DOHH2 (cell line): ENCODE measurements at regions not wholly inside any gene's neighbourhood (a gene's known extent, or its start where the extent isn't known, plus 50 kb on each side); places are given as distances from the start of the nearest gene placed in this dataset.

Experiments used
- H3F3A ChIP-seq: fragments of 200-600 bp; sonication (generic), shearing (Covaris generic); 2 replicates; pipeline ENCODE4 v1.6.0; 2016; ENCODE audit warnings: antibody characterized with exemption, mild to moderate bottlenecking; ENCODE audit not compliant: control insufficient read depth, insufficient read depth
- H3K27ac ChIP-seq: fragments of 200-600 bp; sonication (generic); 2 replicates; pipeline ENCODE4 v1.5.1; 2014; ENCODE audit warnings: low read depth, mild to moderate bottlenecking, low read length, moderate library complexity
- H3K27me3 ChIP-seq: fragments of 200-600 bp; sonication (generic); 2 replicates; pipeline ENCODE4 v1.6.1; 2014; ENCODE audit warnings: mild to moderate bottlenecking, low read length, mixed read lengths; ENCODE audit not compliant: control insufficient read depth
- H3K36me3 ChIP-seq: fragments of 200-600 bp; sonication (generic); 2 replicates; pipeline ENCODE4 v1.6.1; 2014; ENCODE audit warnings: mild to moderate bottlenecking, low read length, moderate library complexity, mixed read lengths; ENCODE audit not compliant: control insufficient read depth
- H3K4me1 ChIP-seq: fragments of 200-600 bp; sonication (generic); 2 replicates; pipeline ENCODE4 v1.6.1; 2014; ENCODE audit warnings: mild to moderate bottlenecking, low read length, mixed read lengths; ENCODE audit not compliant: control insufficient read depth
- H3K4me2 ChIP-seq: fragments of 200-600 bp; sonication (generic); 2 replicates; pipeline ENCODE4 v1.6.0; 2014; ENCODE audit warnings: mild to moderate bottlenecking, low read length, moderate library complexity
- H3K4me3 ChIP-seq: fragments of 200-600 bp; sonication (generic); 2 replicates; pipeline ENCODE4 v1.5.1; 2014; ENCODE audit warnings: mild to moderate bottlenecking, low read length, mixed read lengths
- H3K79me2 ChIP-seq: fragments of 200-600 bp; sonication (generic); 2 replicates; pipeline ENCODE4 v1.6.1; 2014; ENCODE audit warnings: mild to moderate bottlenecking, low read length, mixed read lengths; ENCODE audit not compliant: control insufficient read depth
- H3K9me2 ChIP-seq: fragments of 200-600 bp; sonication (generic); replicated peaks from 2 replicates; pipeline ENCODE4 v1.6.1; 2014; ENCODE audit warnings: mild to moderate bottlenecking, low read length, mixed read lengths; ENCODE audit not compliant: control insufficient read depth
- H3K9me3 ChIP-seq: fragments of 200-600 bp; sonication (generic); 2 replicates; pipeline ENCODE4 v1.6.1; 2014; ENCODE audit warnings: antibody characterized with exemption, low read length, mixed read lengths; ENCODE audit not compliant: control insufficient read depth, insufficient read depth
- H4K20me1 ChIP-seq: fragments of 200-600 bp; sonication (generic); 2 replicates; pipeline ENCODE4 v1.6.0; 2014; ENCODE audit warnings: low read depth, mild to moderate bottlenecking, antibody characterized with exemption, low read length, moderate library complexity; ENCODE audit not compliant: control insufficient read depth, insufficient read depth
- CTCF ChIP-seq: fragments of 200-600 bp; sonication (generic); IDR thresholded peaks from one replicate; pipeline ENCODE4 v1.5.1; 2014; ENCODE audit warnings: antibody characterized with exemption, mild to moderate bottlenecking, low read depth, low read length; ENCODE audit not compliant: poor library complexity, severe bottlenecking
- EZH2phosphoT487 ChIP-seq: fragments of 200-600 bp; sonication (generic); IDR thresholded peaks from 2 replicates; pipeline ENCODE4 v1.6.1; 2017; ENCODE audit warnings: borderline replicate concordance, mild to moderate bottlenecking, antibody characterized with exemption, low read length, moderate library complexity, mixed read lengths

- Histone ChIP-seq H3K27ac (no peak overlapping the region), H3K79me2 (no peaks in the 10 kb centered on the region), H3K4me1 (no peaks in the 10 kb centered on the region), H3K9me2 (no peaks in the 10 kb centered on the region), H3K27me3 (peaks cover 31% of the 10 kb centered on the region), H4K20me1 (no peaks in the 10 kb centered on the region), H3K4me3 (no peak overlapping the region), H3K36me3 (no peaks in the 10 kb centered on the region), H3K4me2 (no peak overlapping the region), H3F3A (no peaks in the 10 kb centered on the region), H3K9me3 (no peaks in the 10 kb centered on the region)
- TF ChIP-seq EZH2phosphoT487 (no peak), CTCF (no peak)
These were observed 60.8 kb upstream of the CTLA4 start for GRCh38 chr2:203806761-203807160.

DNA sequence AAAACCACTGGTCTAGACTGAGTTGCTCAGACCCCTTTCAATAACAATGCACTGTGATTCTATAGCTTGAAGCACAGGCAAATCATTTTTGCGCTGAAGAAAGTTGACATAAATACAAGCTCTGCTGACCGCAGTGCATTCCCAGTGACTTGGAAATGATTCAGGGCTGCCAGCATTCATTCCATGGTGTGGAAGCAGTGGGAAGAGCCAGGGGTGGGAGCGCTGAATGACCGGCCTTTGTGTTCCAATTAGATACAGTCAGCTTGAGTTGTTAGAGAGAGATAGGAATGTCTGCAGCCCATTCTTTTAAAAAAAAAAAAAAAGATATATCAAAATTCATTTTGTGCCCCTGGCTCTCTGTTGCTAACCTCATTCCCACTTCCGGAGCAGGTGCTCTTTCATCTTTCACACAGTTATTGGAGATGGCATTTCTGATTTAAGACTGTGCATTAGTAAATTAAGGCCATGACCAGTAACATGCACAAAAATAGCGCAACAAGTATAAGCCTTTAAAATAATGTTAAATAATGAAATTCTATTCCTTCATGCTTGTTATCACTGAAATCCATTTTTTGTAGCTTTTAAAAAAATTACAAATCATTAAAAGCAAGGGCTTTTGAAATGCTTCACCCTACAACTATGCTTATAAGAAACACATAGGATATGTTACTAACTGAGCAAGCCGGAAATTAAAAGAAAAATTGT lies 59.4 kb upstream of the CTLA4 start:
- Histone ChIP-seq H3F3A (no peaks in the 10 kb centered on the region), H3K4me3 (no peak overlapping the region), H3K27ac (no peak overlapping the region), H3K36me3 (no peaks in the 10 kb centered on the region), H3K4me2 (no peak overlapping the region), H3K9me2 (no peaks in the 10 kb centered on the region), H3K79me2 (no peaks in the 10 kb centered on the region), H3K27me3 (peaks cover 34% of the 10 kb centered on the region), H4K20me1 (no peaks in the 10 kb centered on the region), H3K4me1 (no peaks in the 10 kb centered on the region), H3K9me3 (no peaks in the 10 kb centered on the region)
- no peak for TF ChIP-seq EZH2phosphoT487

- H3K27me3 ChIP-seq: peaks cover 42% of the 10 kb centered on the region
- H3K79me2 ChIP-seq: no peaks in the 10 kb centered on the region
- no peaks in the 10 kb centered on the region for H4K20me1 ChIP-seq
- TF ChIP-seq CTCF (no peak), EZH2phosphoT487 (no peak)
- no peaks in the 10 kb centered on the region for H3K36me3 ChIP-seq
- no peaks in the 10 kb centered on the region for H3K9me2 ChIP-seq
- no peak overlapping the region for H3K4me2 ChIP-seq
- H3K4me3 ChIP-seq: no peak overlapping the region
- H3K27ac ChIP-seq: no peak overlapping the region
- no peaks in the 10 kb centered on the region for H3K9me3 ChIP-seq
- H3F3A ChIP-seq: no peaks in the 10 kb centered on the region
- no peaks in the 10 kb centered on the region for H3K4me1 ChIP-seq
These were observed 58.5 kb upstream of the CTLA4 start for GRCh38 chr2:203809084-203809521.

- Histone ChIP-seq H3K4me1 (no peaks in the 10 kb centered on the region), H4K20me1 (no peaks in the 10 kb centered on the region), H3K79me2 (no peaks in the 10 kb centered on the region), H3K9me2 (no peaks in the 10 kb centered on the region), H3K9me3 (no peaks in the 10 kb centered on the region), H3K27ac (no peak overlapping the region), H3K4me2 (no peak overlapping the region), H3F3A (no peaks in the 10 kb centered on the region), H3K36me3 (no peaks in the 10 kb centered on the region), H3K4me3 (no peak overlapping the region), H3K27me3 (peaks cover 41% of the 10 kb centered on the region)
- TF ChIP-seq EZH2phosphoT487 (no peak), CTCF (no peak)
These were observed 57.5 kb upstream of the CTLA4 start for GRCh38 chr2:203809991-203810510.
